GM18517 (cell line): ENCODE measurements at regions not wholly inside any gene's neighbourhood (a gene's known extent, or its start where the extent isn't known, plus 50 kb on each side); places are given as distances from the start of the nearest gene placed in this dataset.

Experiments used
- ATAC-seq: cut with Tn5 transposase; IDR thresholded peaks from one replicate; pipeline ENCODE4 v1.9.1; 2021; ENCODE audit warnings: mild to moderate bottlenecking, moderate library complexity; ENCODE audit not compliant: unreplicated experiment

- no peak for ATAC-seq
Observed at GRCh38 chr22:47734511-47734910, 972.1 kb downstream of the TBC1D22A start.

DNA sequence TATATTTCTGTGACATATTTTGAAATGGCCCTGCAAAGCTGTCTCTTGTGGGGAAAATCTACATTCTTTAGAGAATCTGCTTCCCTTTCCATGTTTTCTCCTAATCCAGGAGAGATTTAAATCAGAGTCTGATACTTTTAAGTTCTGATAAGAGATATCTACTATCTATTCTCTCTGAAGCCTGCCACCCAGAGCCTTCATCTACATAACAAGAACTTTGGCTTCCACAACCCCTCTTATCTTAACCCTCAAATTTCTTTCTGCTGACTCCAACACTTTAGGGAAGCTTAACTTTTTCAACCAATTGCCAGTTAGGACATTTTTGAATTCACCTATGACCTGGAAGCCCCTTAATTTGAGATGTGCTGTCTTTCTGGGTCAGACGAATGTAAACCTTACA is 965.2 kb downstream of the TBC1D22A start:
- no peak for ATAC-seq

DNA sequence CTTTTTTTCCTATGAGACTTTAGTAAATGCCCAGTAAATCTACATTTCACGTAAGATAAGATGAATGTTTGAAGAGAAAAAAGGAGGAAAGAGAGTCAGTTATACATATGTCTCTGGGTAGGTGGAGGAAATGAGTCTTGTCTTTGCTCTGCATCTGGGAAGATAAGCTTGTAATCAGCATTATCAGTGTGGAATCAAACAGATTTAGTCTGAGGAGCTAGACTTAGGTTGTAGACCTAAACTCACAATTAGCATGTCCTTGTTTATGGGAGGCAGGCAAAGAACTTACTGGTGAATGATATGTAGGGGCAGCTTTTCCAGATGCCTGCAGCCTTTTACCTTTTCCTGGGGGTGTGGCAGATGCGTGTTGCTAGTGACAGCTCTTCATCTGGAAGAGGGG is 962.3 kb downstream of the TBC1D22A start:
- no peak for ATAC-seq

DNA sequence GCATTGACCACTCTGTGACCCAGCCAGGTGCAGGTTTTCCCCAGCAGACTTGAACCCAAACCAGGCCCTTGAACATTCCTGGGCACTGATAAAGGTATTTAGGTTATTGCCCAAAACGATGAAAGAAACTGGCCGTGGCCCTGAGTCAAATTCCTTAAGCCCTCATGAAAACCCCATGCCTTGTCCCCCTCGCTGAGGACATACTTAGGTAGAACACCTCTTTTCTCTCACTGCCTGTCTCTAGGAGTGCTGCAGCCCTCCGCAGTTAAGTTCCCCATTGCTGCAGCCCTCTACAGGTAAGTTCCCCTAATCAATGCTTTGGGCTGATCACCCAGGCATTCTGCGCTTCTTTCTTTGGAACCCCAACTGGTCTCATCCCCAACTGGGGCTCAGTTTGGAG is 961.6 kb downstream of the TBC1D22A start:
- no peak for ATAC-seq

DNA sequence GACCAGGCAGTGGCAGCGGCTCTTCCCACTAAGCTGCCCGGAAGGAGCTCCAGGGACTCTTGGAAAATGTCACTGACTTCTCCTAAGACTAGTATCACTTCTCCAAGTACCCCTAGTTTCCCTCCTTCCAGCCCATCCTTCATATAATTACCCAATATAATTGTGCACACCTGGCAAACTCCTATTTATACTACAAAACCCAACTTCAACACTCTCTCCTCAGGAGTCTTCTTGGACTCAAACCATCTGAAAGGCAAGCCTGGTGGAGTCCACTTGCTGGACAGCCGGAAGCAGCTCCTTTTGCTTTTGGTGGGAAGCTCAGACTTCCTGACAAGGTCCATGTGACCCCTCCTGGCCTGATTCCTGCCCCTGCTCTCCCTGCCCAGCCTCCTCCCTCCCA is 955.9 kb downstream of the TBC1D22A start:
- no peak for ATAC-seq

DNA sequence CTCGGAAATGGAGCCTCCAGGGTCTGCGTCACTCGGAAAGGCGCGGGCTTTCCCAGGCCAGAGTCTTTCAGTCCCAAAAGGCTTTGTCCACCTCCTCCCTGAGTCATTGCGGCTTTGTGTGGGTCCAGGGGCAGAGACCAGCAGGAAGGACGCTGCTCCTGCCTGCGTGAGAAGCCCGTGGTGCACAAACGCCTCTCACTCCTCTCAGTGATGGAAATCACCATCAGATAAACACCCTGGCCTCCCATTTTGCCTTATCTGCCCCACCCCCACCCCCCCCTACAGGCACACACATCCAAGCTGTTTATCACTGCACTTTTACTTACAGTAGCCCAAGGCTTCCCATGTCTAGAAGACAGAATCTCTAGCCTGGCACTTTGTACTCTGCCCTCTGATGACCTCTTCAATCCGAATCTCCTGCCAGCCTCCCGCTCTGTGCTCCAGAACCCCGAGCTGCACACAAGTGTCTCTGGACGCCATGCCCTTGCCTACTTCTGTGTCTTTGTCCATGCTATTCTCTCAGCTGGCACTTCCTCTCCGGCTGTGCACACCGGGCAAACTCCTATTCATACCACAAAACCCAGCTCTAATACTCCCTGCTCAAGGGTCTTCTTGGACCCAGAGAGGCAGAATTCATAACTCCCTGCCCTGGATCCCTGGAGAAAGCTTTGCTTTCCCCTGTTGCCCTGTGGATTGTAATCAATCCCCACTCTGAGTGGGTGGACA is 954.6 kb downstream of the TBC1D22A start:
- no peak for ATAC-seq

DNA sequence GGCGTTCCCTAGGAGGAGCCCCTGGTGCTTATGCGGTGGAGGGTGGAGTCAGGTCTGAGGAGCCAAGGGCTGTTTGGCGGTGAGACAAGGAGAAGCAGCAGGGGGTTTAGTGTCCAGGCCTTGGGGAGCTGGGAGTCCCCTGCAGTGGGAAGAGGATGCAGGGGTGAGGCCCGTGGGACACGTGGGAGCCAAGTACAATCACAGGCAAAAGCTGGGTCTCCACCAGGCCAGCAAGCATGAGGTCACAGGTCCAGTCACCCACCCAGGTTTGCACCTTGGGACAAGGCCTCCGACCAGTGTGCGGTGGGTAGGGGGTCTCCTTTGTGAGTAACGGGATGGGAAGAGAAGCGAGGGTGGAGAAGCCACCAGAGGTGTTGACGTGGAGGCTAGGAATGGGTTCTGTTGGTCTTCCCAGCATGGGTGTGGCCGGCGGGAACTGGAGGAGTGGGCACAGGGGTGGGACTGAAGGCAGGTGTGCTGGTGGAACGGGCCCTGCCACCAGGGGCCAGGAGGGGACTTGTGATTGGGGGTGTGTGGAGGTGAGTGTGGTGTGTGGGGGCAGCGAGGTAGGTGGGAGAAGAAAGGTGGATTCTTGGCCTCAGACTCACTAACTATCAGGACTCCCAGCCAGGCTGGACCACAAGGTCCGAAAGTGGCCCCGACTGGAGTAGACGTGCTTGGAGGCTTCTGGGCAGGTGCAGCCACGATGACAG is 953.6 kb downstream of the TBC1D22A start:
- no peak for ATAC-seq

- no peak for ATAC-seq
Observed at GRCh38 chr22:47713941-47714340, 951.5 kb downstream of the TBC1D22A start.

DNA sequence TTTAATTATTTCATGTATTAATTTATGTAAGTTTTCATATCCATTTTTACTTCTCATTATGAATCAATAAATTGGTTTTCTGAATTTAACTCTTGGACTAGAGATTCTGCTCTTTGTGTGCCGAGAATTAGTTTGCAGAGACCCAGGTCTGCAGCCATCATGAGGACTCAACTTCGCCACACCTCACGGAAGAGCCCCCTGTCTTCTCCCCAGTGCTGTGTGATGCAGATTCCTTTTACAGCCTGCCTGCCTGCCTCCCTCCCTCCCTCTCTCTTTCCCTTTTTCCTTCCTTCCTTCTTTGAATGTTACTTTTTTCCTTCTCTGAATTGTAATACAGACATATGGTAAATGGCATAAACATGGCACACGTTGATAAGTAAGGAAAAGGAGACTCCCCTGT is 947.7 kb downstream of the TBC1D22A start:
- ATAC-seq, result no peak

- ATAC-seq, result no peak
Observed at GRCh38 chr22:47705350-47705749, 942.9 kb downstream of the TBC1D22A start.

DNA sequence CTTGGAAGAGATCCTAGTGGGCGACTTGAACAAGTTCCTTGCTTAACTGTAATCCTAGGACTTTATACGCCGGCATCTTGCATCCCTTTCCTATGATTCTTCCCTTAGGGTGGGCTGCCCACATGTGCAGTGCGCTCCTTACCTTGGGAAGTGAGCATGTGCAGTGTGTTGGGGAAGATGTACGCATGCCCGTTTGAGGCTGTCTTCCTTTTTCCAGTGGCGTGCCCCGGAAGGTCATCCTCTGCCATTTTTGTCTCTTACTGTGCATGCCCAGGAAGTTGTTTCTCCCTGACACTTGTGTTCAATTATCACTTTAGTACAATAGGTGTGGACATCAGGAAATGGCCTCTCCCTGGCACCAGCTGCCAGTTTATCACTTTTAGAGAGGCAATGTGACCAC is 936.5 kb downstream of the TBC1D22A start:
- ATAC-seq, result no peak

DNA sequence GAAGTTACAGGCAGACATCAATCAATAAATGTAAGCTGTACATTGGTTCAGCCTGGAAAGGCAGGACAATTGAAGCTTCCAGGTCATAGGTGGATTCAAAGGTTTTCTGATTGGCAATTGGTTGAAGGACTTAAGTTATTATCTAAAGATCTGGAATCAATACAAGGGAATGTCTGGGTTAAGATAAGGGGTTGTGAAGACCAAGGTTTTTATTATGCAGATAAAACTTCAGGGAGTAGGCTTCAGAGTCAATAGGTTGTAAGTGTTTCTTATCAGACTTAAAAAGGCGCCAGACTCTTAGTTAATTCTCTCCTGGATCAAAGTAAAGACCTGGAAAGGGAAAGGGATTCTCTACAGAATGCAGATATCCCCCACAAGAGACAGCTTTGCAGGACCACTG is 935.4 kb downstream of the TBC1D22A start:
- ATAC-seq, result no peak

DNA sequence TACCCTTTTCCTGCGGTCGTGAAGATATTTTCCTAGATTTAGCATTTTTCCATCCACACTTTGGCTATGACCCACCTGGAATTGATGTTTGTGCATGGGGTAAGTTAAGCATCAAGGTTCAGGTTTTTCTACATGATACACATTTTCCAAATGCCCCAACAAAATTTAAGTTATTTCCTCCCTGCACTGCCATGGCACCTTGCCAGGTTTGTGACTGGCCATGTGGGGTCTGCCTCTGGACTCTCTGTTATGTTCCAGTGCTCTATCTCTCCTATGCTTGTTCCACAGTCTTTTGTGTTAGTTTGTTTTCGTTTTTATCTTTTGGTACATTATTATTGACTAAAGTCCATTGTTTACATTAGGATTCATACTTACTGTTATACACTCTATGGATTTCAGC is 934.3 kb downstream of the TBC1D22A start:
- ATAC-seq, result no peak

DNA sequence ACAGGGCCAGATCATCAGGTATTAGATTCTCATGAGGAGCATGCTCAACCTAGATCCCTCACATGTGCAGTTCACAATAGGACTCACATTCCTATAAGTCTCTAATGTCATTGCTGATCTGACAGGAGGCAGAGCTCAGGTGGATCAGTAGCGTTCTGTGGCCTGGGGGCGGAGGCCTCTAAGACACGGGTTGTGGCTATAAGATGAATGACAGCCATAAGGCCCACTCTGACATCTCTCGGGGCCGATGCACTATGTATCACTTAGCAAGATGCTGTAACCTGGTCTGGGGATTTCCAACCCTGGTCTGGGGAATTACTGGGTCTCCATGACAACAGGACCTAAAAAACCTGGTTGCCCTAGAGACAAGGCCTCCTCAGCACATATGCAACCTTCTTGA is 932.7 kb downstream of the TBC1D22A start:
- no peak for ATAC-seq

- ATAC-seq, result no peak
Observed at GRCh38 chr22:47694536-47695130, 932.2 kb downstream of the TBC1D22A start.

DNA sequence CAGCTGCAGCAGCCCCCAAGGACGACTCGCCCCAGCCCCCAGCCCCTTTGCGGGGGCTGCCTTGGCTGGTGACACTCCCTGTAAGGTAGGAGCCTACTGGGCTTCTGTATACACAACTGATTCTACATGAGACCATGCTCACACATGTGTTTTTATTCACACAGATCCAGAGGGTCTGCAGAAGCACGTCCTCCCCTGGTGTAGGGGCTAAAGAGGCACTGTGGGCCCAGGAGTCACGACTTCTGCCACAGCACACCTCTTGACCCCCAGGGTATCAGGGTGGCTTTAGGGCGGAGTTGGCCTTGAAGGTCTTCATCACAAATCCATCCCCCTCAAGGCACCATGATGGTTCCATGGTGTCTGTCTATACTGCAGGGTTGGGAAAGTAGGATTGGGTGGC is 931.2 kb downstream of the TBC1D22A start:
- ATAC-seq, result no peak

GRCh38 chr22:47692811-47693210 is 930.4 kb downstream of the TBC1D22A start:
- no peak for ATAC-seq

DNA sequence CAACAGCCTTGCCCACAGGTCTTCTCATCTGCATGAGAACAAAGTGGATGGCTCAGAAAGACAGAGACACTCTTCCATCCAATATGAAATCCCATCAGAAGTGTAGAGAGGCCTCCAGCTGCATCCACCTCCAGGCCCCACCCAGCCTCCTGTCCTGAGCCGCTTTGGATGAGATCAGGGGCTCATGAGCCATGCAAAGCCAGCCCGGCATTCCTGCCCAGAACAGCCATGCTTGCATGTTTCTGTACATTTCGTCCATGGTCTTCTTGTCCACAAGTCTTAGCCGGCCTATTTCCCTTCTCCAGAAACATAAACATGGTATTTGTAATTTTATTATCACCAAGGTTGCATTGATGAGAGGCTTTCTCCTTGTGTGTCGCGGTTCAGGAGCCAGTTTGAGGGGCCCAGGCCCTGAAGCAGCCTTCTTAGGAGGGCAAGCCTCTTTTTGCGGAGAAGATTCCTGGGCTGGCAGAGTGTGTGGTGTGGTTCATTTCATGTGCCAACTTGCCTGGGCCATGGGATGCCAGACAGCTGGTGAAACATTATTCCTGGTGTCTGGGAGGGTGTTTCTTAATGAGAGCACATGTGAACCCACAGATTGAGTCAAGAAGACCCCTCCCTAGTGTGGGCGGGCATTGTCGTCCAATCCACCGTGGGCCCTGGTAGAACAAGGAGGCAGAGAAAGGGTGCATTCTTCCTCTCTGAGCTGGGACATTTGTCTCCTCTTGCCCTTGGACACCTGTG is 928.9 kb downstream of the TBC1D22A start:
- ATAC-seq, result no peak

GRCh38 chr22:47690586-47690985 is 928.1 kb downstream of the TBC1D22A start:
- no peak for ATAC-seq

DNA sequence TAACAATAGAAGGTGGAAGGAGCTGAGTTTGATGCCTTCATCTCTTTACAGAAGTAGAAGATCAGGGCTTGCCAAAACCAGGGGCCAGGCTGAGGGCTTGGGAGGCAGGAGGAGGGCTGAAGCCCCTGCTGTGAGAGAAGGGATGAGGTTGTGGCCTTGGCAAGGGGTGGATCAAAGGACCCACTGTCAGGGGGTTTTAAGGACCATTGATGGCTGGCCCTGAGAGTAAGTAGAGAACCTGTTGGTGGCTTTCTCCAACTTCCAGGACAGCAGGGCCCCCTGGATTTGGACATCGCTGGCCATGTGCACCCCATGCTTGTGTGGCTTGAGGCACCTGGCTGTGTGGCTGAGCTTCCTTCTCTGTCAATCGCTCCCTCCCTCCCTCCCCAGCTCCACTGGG is 927.7 kb downstream of the TBC1D22A start:
- ATAC-seq, result no peak

DNA sequence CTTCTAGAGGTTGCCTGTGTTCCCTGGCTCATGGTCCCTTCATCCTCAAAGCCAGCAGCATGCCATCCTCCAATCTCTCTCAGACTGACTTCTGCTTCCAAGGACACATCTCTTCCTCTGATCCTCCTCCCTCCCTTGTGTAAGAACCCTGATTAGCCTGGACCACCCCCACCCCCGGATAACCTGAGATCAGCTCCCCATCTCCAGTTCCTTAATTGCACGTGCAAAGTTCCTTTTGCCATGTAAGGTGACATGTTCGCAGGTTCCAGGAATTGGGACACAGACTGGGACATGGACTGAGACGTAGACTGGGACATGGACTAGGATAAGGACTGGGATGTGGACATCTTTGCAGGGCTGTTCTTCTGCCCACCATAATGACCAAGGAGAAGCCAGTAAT is 925.3 kb downstream of the TBC1D22A start:
- no peak for ATAC-seq

- no peak for ATAC-seq
Observed at GRCh38 chr22:47687346-47687655, 924.9 kb downstream of the TBC1D22A start.
